ENCODE measurements at regions not wholly inside any gene's neighbourhood (a gene's known extent, or its start where the extent isn't known, plus 50 kb on each side); places are given as distances from the start of the nearest gene placed in this dataset.

- POLR2A ChIA-PET, result no interaction called here
- CTCF ChIA-PET, result no interaction called here
- DNase-seq, result no peak
Observed at GRCh38 chr13:76053181-76053580, 417.1 kb downstream of the LMO7 start.

GRCh38 chr13:76049376-76049746 is 413.2 kb downstream of the LMO7 start:
- Histone ChIP-seq H3F3A (replicated peaks; ENCODE audit: insufficient read depth) (no peaks in the 10 kb centered on the region), H3K36me3 (replicated peaks in 1 of 2; ENCODE audit: control insufficient read depth in 1 of 2, insufficient read depth in 2 of 2, low read length in 1 of 2) (no peaks in the 10 kb centered on the region), H4K20me1 (ENCODE audit: insufficient read depth) (no peaks in the 10 kb centered on the region), H2AFZ (ENCODE audit: low read depth) (no peak overlapping the region), H3K79me2 (ENCODE audit: insufficient read depth) (no peaks in the 10 kb centered on the region), H3K9me2 (no peaks in the 10 kb centered on the region), H3K4me3 (ENCODE audit: low read depth in 2 of 2, low read length in 1 of 2) (no peak overlapping the region), H3K27me3 (ENCODE audit: insufficient read depth) (no peaks in the 10 kb centered on the region), H3K9me3 (no peaks in the 10 kb centered on the region), H3K4me2 (no peak overlapping the region), H3K9ac (no peak overlapping the region), H3K27ac (ENCODE audit: low read depth in 2 of 2, low read length in 1 of 2) (no peak overlapping the region), H3K4me1 (ENCODE audit: control insufficient read depth in 1 of 2, insufficient read depth in 2 of 2, low read depth in 1 of 2, low read length in 1 of 2) (no peaks in the 10 kb centered on the region)
- CTCF ChIA-PET, result no interaction called here
- 3% methylated on average over 1 of the region's 1 CpG for WGBS (ENCODE audit: low lambda C conversion rate)
- no peak for DNase-seq
- TF ChIP-seq NRF1 (IDR thresholded peaks at IDR 0.05; ENCODE audit: low read depth, low read length) (no peak), FOXJ3 (CRISPR knock-in tag; IDR thresholded peaks at IDR 0.05) (no peak), SIN3A (IDR thresholded peaks at IDR 0.05; ENCODE audit: borderline replicate concordance, low read depth, low read length) (no peak), JUND (IDR thresholded peaks at IDR 0.05) (no peak)
- TF ChIP-seq, protein P1, sequence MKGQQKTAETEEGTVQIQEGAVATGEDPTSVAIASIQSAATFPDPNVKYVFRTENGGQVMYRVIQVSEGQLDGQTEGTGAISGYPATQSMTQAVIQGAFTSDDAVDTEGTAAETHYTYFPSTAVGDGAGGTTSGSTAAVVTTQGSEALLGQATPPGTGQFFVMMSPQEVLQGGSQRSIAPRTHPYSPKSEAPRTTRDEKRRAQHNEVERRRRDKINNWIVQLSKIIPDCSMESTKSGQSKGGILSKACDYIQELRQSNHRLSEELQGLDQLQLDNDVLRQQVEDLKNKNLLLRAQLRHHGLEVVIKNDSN (IDR thresholded peaks at IDR 0.05; ENCODE audit: borderline replicate concordance, low read depth), result no peak
- POLR2A ChIA-PET, result no interaction called here

More at GRCh38 chr13:76053181-76053580, 417.1 kb downstream of the LMO7 start:
- H3K27me3 ChIP-seq (ENCODE audit: insufficient read depth), result no peaks in the 10 kb centered on the region
- H3K27ac ChIP-seq (ENCODE audit: low read depth in 2 of 2, low read length in 1 of 2), result no peak overlapping the region
- H2AFZ ChIP-seq (ENCODE audit: low read depth), result no peak overlapping the region
- no peak overlapping the region for H3K4me2 ChIP-seq
- no peaks in the 10 kb centered on the region for H3K9me3 ChIP-seq
- no peak overlapping the region for H3K9ac ChIP-seq
- TF ChIP-seq GATA2 (CRISPR knock-in tag; IDR thresholded peaks at IDR 0.05) (no peak), CHD2 (IDR thresholded peaks at IDR 0.05; ENCODE audit: low read length, partially characterized antibody) (no peak)
- no peak overlapping the region for H3K4me3 ChIP-seq (ENCODE audit: low read depth in 2 of 2, low read length in 1 of 2)
- H3K9me2 ChIP-seq, result no peaks in the 10 kb centered on the region
- H3K4me1 ChIP-seq (ENCODE audit: control insufficient read depth in 1 of 2, insufficient read depth in 2 of 2, low read depth in 1 of 2, low read length in 1 of 2), result no peaks in the 10 kb centered on the region
- no peaks in the 10 kb centered on the region for H3F3A ChIP-seq (replicated peaks; ENCODE audit: insufficient read depth)
- no peaks in the 10 kb centered on the region for H3K36me3 ChIP-seq (replicated peaks in 1 of 2; ENCODE audit: control insufficient read depth in 1 of 2, insufficient read depth in 2 of 2, low read length in 1 of 2)
- no peaks in the 10 kb centered on the region for H3K79me2 ChIP-seq (ENCODE audit: insufficient read depth)
- 13% methylated on average over 1 of the region's 1 CpG for WGBS (ENCODE audit: low lambda C conversion rate)
- no peaks in the 10 kb centered on the region for H4K20me1 ChIP-seq (ENCODE audit: insufficient read depth)

GRCh38 chr13:76048675-76049375 is 412.7 kb downstream of the LMO7 start:
- WGBS (ENCODE audit: low lambda C conversion rate), result 25% methylated on average over 3 of the region's 3 CpGs
- H3K36me3 ChIP-seq (replicated peaks in 1 of 2; ENCODE audit: control insufficient read depth in 1 of 2, insufficient read depth in 2 of 2, low read length in 1 of 2), result no peaks in the 10 kb centered on the region
- H3K9ac ChIP-seq, result no peak overlapping the region
- no peak overlapping the region for H3K27ac ChIP-seq (ENCODE audit: low read depth in 2 of 2, low read length in 1 of 2)
- TF ChIP-seq, protein P2, sequence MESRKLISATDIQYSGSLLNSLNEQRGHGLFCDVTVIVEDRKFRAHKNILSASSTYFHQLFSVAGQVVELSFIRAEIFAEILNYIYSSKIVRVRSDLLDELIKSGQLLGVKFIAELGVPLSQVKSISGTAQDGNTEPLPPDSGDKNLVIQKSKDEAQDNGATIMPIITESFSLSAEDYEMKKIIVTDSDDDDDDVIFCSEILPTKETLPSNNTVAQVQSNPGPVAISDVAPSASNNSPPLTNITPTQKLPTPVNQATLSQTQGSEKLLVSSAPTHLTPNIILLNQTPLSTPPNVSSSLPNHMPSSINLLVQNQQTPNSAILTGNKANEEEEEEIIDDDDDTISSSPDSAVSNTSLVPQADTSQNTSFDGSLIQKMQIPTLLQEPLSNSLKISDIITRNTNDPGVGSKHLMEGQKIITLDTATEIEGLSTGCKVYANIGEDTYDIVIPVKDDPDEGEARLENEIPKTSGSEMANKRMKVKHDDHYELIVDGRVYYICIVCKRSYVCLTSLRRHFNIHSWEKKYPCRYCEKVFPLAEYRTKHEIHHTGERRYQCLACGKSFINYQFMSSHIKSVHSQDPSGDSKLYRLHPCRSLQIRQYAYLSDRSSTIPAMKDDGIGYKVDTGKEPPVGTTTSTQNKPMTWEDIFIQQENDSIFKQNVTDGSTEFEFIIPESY (IDR thresholded peaks at IDR 0.05; ENCODE audit: borderline replicate concordance, low read depth), result no peak
- TF ChIP-seq FOXM1 (IDR thresholded peaks at IDR 0.05; ENCODE audit: low read depth) (no peak), SIN3A (IDR thresholded peaks at IDR 0.05; ENCODE audit: borderline replicate concordance, low read depth, low read length) (no peak), YY1 (IDR thresholded peaks at IDR 0.05; ENCODE audit: low read depth) (no peak)
- POLR2A ChIA-PET, result no interaction called here
- DNase-seq, result no peak
- H3K4me3 ChIP-seq (ENCODE audit: low read depth in 2 of 2, low read length in 1 of 2), result no peak overlapping the region
- CTCF ChIA-PET, result no interaction called here
- H3F3A ChIP-seq (replicated peaks; ENCODE audit: insufficient read depth), result no peaks in the 10 kb centered on the region
- H3K27me3 ChIP-seq (ENCODE audit: insufficient read depth), result no peaks in the 10 kb centered on the region
- no peaks in the 10 kb centered on the region for H3K9me2 ChIP-seq
- no peaks in the 10 kb centered on the region for H3K79me2 ChIP-seq (ENCODE audit: insufficient read depth)
- H3K9me3 ChIP-seq, result no peaks in the 10 kb centered on the region
- H4K20me1 ChIP-seq (ENCODE audit: insufficient read depth), result no peaks in the 10 kb centered on the region
- no peak overlapping the region for H2AFZ ChIP-seq (ENCODE audit: low read depth)
- no peaks in the 10 kb centered on the region for H3K4me1 ChIP-seq (ENCODE audit: control insufficient read depth in 1 of 2, insufficient read depth in 2 of 2, low read depth in 1 of 2, low read length in 1 of 2)
- no peak overlapping the region for H3K4me2 ChIP-seq
